HG03196 (cell line): ENCODE measurements at regions not wholly inside any gene's neighbourhood (a gene's known extent, or its start where the extent isn't known, plus 50 kb on each side); places are given as distances from the start of the nearest gene placed in this dataset.

Experiments used
- ATAC-seq: cut with Tn5 transposase; IDR thresholded peaks from one replicate; pipeline ENCODE4 v1.9.1; 2021; ENCODE audit not compliant: unreplicated experiment

GRCh38 chr4:81522711-81523110, 51.0 kb upstream of the RASGEF1B start:
- no peak for ATAC-seq

DNA sequence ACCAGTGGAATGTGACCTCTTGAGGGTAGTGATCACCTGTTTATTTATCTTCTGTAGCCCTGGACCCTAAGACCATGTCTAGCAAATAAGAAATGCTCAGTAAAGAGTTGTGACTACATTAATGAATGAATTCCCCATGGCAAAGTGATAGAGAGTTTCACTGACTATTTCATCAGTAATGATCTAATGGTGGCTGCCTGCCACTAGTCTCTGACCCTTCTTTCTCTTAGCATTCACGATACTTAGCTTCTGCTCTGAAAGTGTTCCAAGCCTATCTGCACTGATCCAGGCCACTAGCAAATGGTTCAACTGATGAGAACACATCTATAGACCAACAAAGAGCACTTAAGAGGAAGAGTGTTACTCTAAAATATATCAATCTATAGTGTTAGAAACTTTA, 50.0 kb upstream of the RASGEF1B start:
- ATAC-seq: no peak
